Vagina (tissue), 2 donors: ENCODE measurements at regions not wholly inside any gene's neighbourhood (a gene's known extent, or its start where the extent isn't known, plus 50 kb on each side); places are given as distances from the start of the nearest gene placed in this dataset.

Source experiments
- DNase-seq, 2 donors: peaks; one replicate each; pipeline ENCODE4 v3.0.0-alpha.2; 2017; ENCODE audit errors: extremely low spot score in 2 of 2
- H3K27ac ChIP-seq: fragments of 200-600 bp; sonication (generic); one replicate; pipeline ENCODE4 v1.5.1; 2019
- H3K27me3 ChIP-seq: fragments of 200-600 bp; sonication (generic); one replicate; pipeline ENCODE4 v1.5.1; 2019
- H3K36me3 ChIP-seq, 2 donors: fragments of 200-600 bp; sonication (generic); one replicate each; pipeline ENCODE4 v1.5.1; 2017 to 2019
- H3K4me1 ChIP-seq: fragments of 200-600 bp; sonication (generic); one replicate; pipeline ENCODE4 v1.5.1; 2019
- H3K4me3 ChIP-seq, 2 donors: fragments of 200-600 bp; sonication (generic); 1 replicate in 1 of 2; 2 replicates in 1 of 2; pipeline ENCODE4 v1.5.1; 2016 to 2019
- H3K9me3 ChIP-seq: fragments of 200-600 bp; sonication (generic); one replicate; pipeline ENCODE4 v1.5.1; 2019
- CTCF ChIP-seq, 3 experiments: fragments of 450-650 bp in 2 of 3; fragments of 200-600 bp in 1 of 3; sonication (generic) in 1 of 3; IDR thresholded peaks; one replicate each; pipeline ENCODE4 v1.5.1; 2017 to 2019; ENCODE audit warnings: antibody characterized with exemption in 3 of 3, mild to moderate bottlenecking in 2 of 3, moderate library complexity in 2 of 3
- POLR2A ChIP-seq, 2 donors: fragments of 450-650 bp; IDR thresholded peaks; one replicate each; pipeline ENCODE4 v1.6.1; 2017; ENCODE audit warnings: antibody characterized with exemption in 2 of 2, mild to moderate bottlenecking in 2 of 2, moderate library complexity in 2 of 2
- POLR2AphosphoS5 ChIP-seq, 2 donors: sonication (generic); formaldehyde crosslinking; IDR thresholded peaks; one replicate each; pipeline ENCODE4 v1.9.0; 2017; ENCODE audit warnings: antibody characterized with exemption in 2 of 2, mild to moderate bottlenecking in 2 of 2, low read depth in 1 of 2; ENCODE audit not compliant: insufficient read depth in 1 of 2
- intact Hi-C: fragments of 100-400 bp; cut with DNase I; formaldehyde crosslinking; loops from one replicate; pipeline ENCODE4 v1.15.1; 2023

DNA sequence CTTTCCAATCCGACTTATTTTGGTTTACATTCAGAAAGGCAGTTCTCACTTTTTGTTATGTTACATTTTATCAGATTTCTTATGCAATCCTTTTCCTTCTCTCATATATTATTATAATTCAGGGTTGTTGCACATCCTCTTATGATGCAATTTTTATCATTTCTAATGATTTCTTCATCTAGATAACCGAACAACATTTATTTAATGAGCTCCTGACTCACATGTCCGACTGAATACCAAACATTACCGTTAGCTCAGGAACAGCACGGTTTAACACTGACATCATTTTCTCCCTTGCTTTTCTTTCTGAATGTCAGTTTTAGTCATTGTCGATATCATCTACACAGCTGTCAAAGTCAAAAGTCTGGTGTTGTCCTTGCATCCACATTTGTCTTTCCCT lies 199.2 kb downstream of the BCHE start:
- H3K27me3 ChIP-seq: no peaks in the 10 kb centered on the region
- TF ChIP-seq POLR2AphosphoS5 (IDR thresholded peaks at IDR 0.05; ENCODE audit: insufficient read depth in 1 of 2, low read depth in 1 of 2) (no peak), CTCF (IDR thresholded peaks at IDR 0.05) (no peak), POLR2A (IDR thresholded peaks at IDR 0.05) (no peak)
- intact Hi-C loops: no loop called here
- no peaks in the 10 kb centered on the region for H3K4me1 ChIP-seq
- H3K4me3 ChIP-seq: no peak overlapping the region
- H3K36me3 ChIP-seq: no peaks in the 10 kb centered on the region
- no peak overlapping the region for H3K27ac ChIP-seq
- no peaks in the 10 kb centered on the region for H3K9me3 ChIP-seq
- no peak for DNase-seq

DNA sequence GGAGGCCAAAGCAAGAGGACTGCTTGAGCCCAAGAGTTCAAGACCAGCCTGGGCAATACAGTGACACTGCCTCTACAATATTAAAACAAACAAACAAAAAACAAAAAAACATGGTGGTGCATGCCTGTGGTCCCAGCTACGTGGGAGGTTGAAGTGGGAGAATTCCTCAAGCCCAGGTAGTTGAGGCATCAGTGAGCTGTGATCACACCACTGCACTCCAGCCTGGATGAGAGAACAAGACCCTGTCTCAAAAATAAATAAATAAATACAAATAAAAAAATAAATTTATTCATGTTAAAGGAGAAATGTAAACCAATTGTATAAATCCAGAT lies 200.6 kb downstream of the BCHE start:
- DNase-seq: no peak
- H3K9me3 ChIP-seq: no peaks in the 10 kb centered on the region
- H3K27ac ChIP-seq: no peak overlapping the region
- no peaks in the 10 kb centered on the region for H3K36me3 ChIP-seq
- TF ChIP-seq POLR2AphosphoS5 (IDR thresholded peaks at IDR 0.05; ENCODE audit: insufficient read depth in 1 of 2, low read depth in 1 of 2) (no peak), CTCF (IDR thresholded peaks at IDR 0.05) (no peak), POLR2A (IDR thresholded peaks at IDR 0.05) (no peak)
- H3K4me3 ChIP-seq: no peak overlapping the region
- H3K27me3 ChIP-seq: no peaks in the 10 kb centered on the region
- H3K4me1 ChIP-seq: no peaks in the 10 kb centered on the region
- intact Hi-C loops: no loop called here

- intact Hi-C loops: no loop called here
- TF ChIP-seq CTCF (IDR thresholded peaks at IDR 0.05) (no peak), POLR2A (IDR thresholded peaks at IDR 0.05) (no peak), POLR2AphosphoS5 (IDR thresholded peaks at IDR 0.05; ENCODE audit: insufficient read depth in 1 of 2, low read depth in 1 of 2) (no peak)
Observed at GRCh38 chr3:165635791-165636683, 201.2 kb downstream of the BCHE start.

GRCh38 chr3:165624761-165625160 lies 212.5 kb downstream of the BCHE start:
- no peaks in the 10 kb centered on the region for H3K4me1 ChIP-seq
- no peaks in the 10 kb centered on the region for H3K36me3 ChIP-seq
- H3K27me3 ChIP-seq: no peaks in the 10 kb centered on the region
- DNase-seq: no peak
- H3K27ac ChIP-seq: no peak overlapping the region
- no peaks in the 10 kb centered on the region for H3K9me3 ChIP-seq
- no peak overlapping the region for H3K4me3 ChIP-seq
- intact Hi-C loops: no loop called here
- TF ChIP-seq CTCF (IDR thresholded peaks at IDR 0.05) (no peak), POLR2AphosphoS5 (IDR thresholded peaks at IDR 0.05; ENCODE audit: insufficient read depth in 1 of 2, low read depth in 1 of 2) (no peak), POLR2A (IDR thresholded peaks at IDR 0.05) (no peak)

More at GRCh38 chr3:165635791-165636683, 201.2 kb downstream of the BCHE start:
- no peaks in the 10 kb centered on the region for H3K27me3 ChIP-seq
- no peaks in the 10 kb centered on the region for H3K36me3 ChIP-seq
- H3K9me3 ChIP-seq: no peaks in the 10 kb centered on the region
- H3K4me3 ChIP-seq: no peak overlapping the region
- H3K27ac ChIP-seq: no peak overlapping the region
- H3K4me1 ChIP-seq: no peaks in the 10 kb centered on the region
- no peak for DNase-seq

GRCh38 chr3:165622356-165622755 lies 214.9 kb downstream of the BCHE start:
- DNase-seq: no peak
- Histone ChIP-seq H3K36me3 (no peaks in the 10 kb centered on the region), H3K27me3 (no peaks in the 10 kb centered on the region), H3K27ac (no peak overlapping the region), H3K9me3 (no peaks in the 10 kb centered on the region), H3K4me3 (no peak overlapping the region), H3K4me1 (no peaks in the 10 kb centered on the region)
- no peak for TF ChIP-seq POLR2A (IDR thresholded peaks at IDR 0.05)
- TF ChIP-seq POLR2AphosphoS5 (IDR thresholded peaks at IDR 0.05; ENCODE audit: insufficient read depth in 1 of 2, low read depth in 1 of 2): no peak
- no peak for TF ChIP-seq CTCF (IDR thresholded peaks at IDR 0.05)
- intact Hi-C loops: no loop called here
